OCI-LY7 (cell line): ENCODE measurements at regions not wholly inside any gene's neighbourhood (a gene's known extent, or its start where the extent isn't known, plus 50 kb on each side); places are given as distances from the start of the nearest gene placed in this dataset.

Experiments
- BruUV-seq: library from RNA; stranded (reverse); fragments of 400-500 nt; replicated peaks from 2 replicates; lab custom pipeline; 2021; lab: Mats Ljungman, UMichigan
- CTCF ChIA-PET: fragments of 300-600 bp; sonication (Branson Sonifier 250); formaldehyde crosslinking; loops from one replicate; lab custom pipeline; 2022; ENCODE audit warnings: antibody characterized with exemption; ENCODE audit not compliant: unreplicated experiment; lab: Charles Lee
- POLR2A ChIA-PET: fragments of 300-600 bp; sonication (Branson Sonifier 250); formaldehyde crosslinking; loops from one replicate; lab custom pipeline; 2022; ENCODE audit warnings: antibody characterized with exemption; lab: Charles Lee
- DNase-seq: peaks from one replicate; pipeline ENCODE4 v3.0.0-alpha.2; 2015; ENCODE audit warnings: low spot score
- H2AFZ ChIP-seq: fragments of 200-600 bp; sonication (generic), shearing (Covaris generic); 2 replicates; pipeline ENCODE4 v1.6.1; 2014; ENCODE audit warnings: mild to moderate bottlenecking, antibody characterized with exemption, low read length, moderate library complexity
- H3K27ac ChIP-seq: fragments of 200-600 bp; sonication (generic); 2 replicates; pipeline ENCODE4 v1.5.1; 2014; ENCODE audit warnings: mixed run types, low read depth, mild to moderate bottlenecking, moderate library complexity, low read length, inconsistent platforms; ENCODE audit not compliant: poor library complexity, severe bottlenecking
- H3K36me3 ChIP-seq: fragments of 200-600 bp; sonication (generic); 2 replicates; pipeline ENCODE4 v1.6.1; 2014; ENCODE audit warnings: mild to moderate bottlenecking, antibody characterized with exemption, low read length, moderate library complexity, mixed read lengths; ENCODE audit not compliant: insufficient read depth
- H3K4me1 ChIP-seq: fragments of 200-600 bp; sonication (generic); 2 replicates; pipeline ENCODE4 v1.5.1; 2014; ENCODE audit warnings: mild to moderate bottlenecking, low read length; ENCODE audit not compliant: insufficient read depth, poor library complexity, severe bottlenecking
- H3K4me2 ChIP-seq: fragments of 200-600 bp; sonication (generic); 2 replicates; pipeline ENCODE4 v1.6.1; 2014; ENCODE audit warnings: mild to moderate bottlenecking, low read length
- H3K4me3 ChIP-seq: fragments of 200-600 bp; sonication (generic); 2 replicates; pipeline ENCODE4 v1.5.1; 2014; ENCODE audit warnings: mild to moderate bottlenecking, low read depth, low read length; ENCODE audit not compliant: poor library complexity, severe bottlenecking
- H3K79me2 ChIP-seq: fragments of 200-600 bp; sonication (generic); 2 replicates; pipeline ENCODE4 v1.6.1; 2016; ENCODE audit warnings: low read depth, mild to moderate bottlenecking, low read length, moderate library complexity, mixed read lengths; ENCODE audit not compliant: insufficient read depth
- H3K9me2 ChIP-seq: fragments of 200-600 bp; sonication (generic); 2 replicates; pipeline ENCODE4 v1.6.1; 2016; ENCODE audit warnings: mild to moderate bottlenecking, low read length, mixed read lengths; ENCODE audit not compliant: insufficient read depth
- H3K9me3 ChIP-seq: fragments of 200-600 bp; sonication (generic); 2 replicates; pipeline ENCODE4 v1.6.1; 2014; ENCODE audit warnings: mild to moderate bottlenecking, mixed run types, low read length, mixed read lengths
- H4K20me1 ChIP-seq: fragments of 200-600 bp; sonication (generic); 2 replicates; pipeline ENCODE4 v1.6.1; 2014; ENCODE audit warnings: mild to moderate bottlenecking, antibody characterized with exemption, low read length, moderate library complexity, mixed read lengths; ENCODE audit not compliant: insufficient read depth
- CTCF ChIP-seq: fragments of 200-600 bp; sonication (generic); conservative IDR thresholded peaks from 2 replicates; pipeline ENCODE4 v1.5.1; 2014; ENCODE audit warnings: mild to moderate bottlenecking, antibody characterized with exemption, low read length, moderate library complexity, mixed read lengths
- EZH2phosphoT487 ChIP-seq: fragments of 200-600 bp; sonication (generic); IDR thresholded peaks from 2 replicates; pipeline ENCODE4 v1.6.1; 2018; ENCODE audit warnings: low read depth, borderline replicate concordance, mild to moderate bottlenecking, mixed run types, antibody characterized with exemption, low read length, moderate library complexity, mixed read lengths
- intact Hi-C: fragments of 100-400 bp; cut with micrococcal nuclease; formaldehyde crosslinking; loops from one replicate; pipeline ENCODE4 v1.10.0; 2022; ENCODE audit not compliant: unreplicated experiment

DNA sequence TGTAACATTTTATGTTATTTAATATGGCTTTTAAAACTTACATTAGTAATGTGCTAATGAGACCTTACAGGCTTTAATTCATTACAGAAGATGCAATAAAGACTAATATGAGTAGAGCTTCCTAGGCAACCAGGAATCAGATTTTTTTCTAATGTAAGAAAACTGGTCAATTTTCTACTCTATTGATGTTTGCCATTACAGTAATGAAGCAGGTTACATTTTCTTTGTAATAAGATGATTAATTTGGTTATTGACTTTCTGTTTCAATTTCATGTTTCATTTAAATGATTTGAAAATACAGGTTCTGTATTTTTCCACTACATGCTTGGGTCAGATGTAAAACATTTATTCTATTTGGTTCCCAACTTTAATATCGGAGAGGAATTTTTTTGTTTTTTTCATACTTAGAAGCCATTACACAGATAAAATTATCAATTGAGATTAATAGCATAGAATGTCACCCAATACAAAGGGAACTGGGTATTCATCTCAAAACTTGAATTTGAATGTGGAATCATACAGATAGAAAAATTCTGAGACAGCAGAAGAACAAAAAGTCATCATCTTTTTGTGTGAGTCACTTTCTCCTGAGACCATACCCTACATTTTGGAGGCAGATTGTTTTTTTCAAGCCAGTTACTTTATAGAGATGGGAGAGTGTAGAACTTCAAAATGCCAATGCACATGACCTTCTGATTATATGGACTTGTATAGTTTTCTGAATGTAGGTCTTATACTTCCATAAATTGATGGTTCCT, 133.6 kb upstream of the HMHB1 start:
- no peak for DNase-seq
- ChIA-PET CTCF (no interaction called here), POLR2A (interaction anchor here (0.7 kb wide), 1 partner anchor 26 kb away, joined by 3 read pairs; no protein-coding TSS in a partner anchor)
- Histone ChIP-seq H2AFZ (no peak overlapping the region), H3K79me2 (no peaks in the 10 kb centered on the region), H3K9me2 (no peaks in the 10 kb centered on the region), H3K4me1 (no peaks in the 10 kb centered on the region), H3K9me3 (no peaks in the 10 kb centered on the region), H3K27ac (no peak overlapping the region), H4K20me1 (no peaks in the 10 kb centered on the region), H3K36me3 (no peaks in the 10 kb centered on the region), H3K4me3 (no peak overlapping the region), H3K4me2 (no peak overlapping the region)
- BruUV-seq: no TSS peak
- intact Hi-C loops: no loop called here
- TF ChIP-seq CTCF: no peak
- TF ChIP-seq EZH2phosphoT487: no peak

DNA sequence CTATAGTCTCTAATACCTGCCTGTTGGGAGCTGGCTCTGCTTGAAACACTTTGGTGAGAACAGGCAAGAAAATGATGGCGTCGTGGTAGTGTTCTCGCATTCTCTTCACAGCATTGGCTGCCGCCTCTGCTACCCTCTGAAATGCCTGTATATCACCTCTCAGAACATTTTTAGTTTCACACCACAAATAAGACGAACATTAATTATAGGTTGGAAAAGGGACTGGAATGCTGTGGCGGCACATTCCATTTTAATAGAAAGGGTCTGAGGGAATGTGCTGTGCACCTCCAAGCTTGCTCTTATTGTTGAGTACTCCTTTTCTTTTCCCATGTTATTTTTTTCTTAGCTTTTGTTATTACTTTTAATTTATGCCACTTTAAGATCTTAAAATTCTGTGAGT, 134.6 kb upstream of the HMHB1 start:
- Histone ChIP-seq H3K4me1 (no peaks in the 10 kb centered on the region), H2AFZ (no peak overlapping the region), H3K4me3 (no peak overlapping the region), H3K9me2 (no peaks in the 10 kb centered on the region), H3K36me3 (no peaks in the 10 kb centered on the region), H3K79me2 (no peaks in the 10 kb centered on the region), H4K20me1 (no peaks in the 10 kb centered on the region), H3K27ac (no peak overlapping the region), H3K4me2 (no peak overlapping the region), H3K9me3 (no peaks in the 10 kb centered on the region)
- TF ChIP-seq CTCF: no peak
- ChIA-PET CTCF (no interaction called here), POLR2A (interaction anchor here (0.6 kb wide), 1 partner anchor 456 kb away, joined by 8 read pairs; no protein-coding TSS in a partner anchor)
- no TSS peak for BruUV-seq
- intact Hi-C loops: no loop called here
- DNase-seq: no peak

- H2AFZ ChIP-seq: no peak overlapping the region
- ChIA-PET POLR2A (interaction anchor here (0.6 to 1.9 kb wide), 2 partner anchors 22 to 455 kb away, joined by 5 to 8 read pairs; no protein-coding TSS in a partner anchor), CTCF (no interaction called here)
- H3K27ac ChIP-seq: no peak overlapping the region
- H3K4me3 ChIP-seq: no peak overlapping the region
- TF ChIP-seq CTCF: no peak
- BruUV-seq: no TSS peak
- no peaks in the 10 kb centered on the region for H3K36me3 ChIP-seq
- H3K4me2 ChIP-seq: no peak overlapping the region
- no peak for DNase-seq
- no peaks in the 10 kb centered on the region for H3K9me3 ChIP-seq
- H3K9me2 ChIP-seq: no peaks in the 10 kb centered on the region
- no peaks in the 10 kb centered on the region for H3K4me1 ChIP-seq
- H4K20me1 ChIP-seq: no peaks in the 10 kb centered on the region
- no peaks in the 10 kb centered on the region for H3K79me2 ChIP-seq
- intact Hi-C loops: no loop called here
These were observed 135.2 kb upstream of the HMHB1 start for GRCh38 chr5:143676802-143677201.
